ENCODE measurements at regions not wholly inside any gene's neighbourhood (a gene's known extent, or its start where the extent isn't known, plus 50 kb on each side); places are given as distances from the start of the nearest gene placed in this dataset.

DNA sequence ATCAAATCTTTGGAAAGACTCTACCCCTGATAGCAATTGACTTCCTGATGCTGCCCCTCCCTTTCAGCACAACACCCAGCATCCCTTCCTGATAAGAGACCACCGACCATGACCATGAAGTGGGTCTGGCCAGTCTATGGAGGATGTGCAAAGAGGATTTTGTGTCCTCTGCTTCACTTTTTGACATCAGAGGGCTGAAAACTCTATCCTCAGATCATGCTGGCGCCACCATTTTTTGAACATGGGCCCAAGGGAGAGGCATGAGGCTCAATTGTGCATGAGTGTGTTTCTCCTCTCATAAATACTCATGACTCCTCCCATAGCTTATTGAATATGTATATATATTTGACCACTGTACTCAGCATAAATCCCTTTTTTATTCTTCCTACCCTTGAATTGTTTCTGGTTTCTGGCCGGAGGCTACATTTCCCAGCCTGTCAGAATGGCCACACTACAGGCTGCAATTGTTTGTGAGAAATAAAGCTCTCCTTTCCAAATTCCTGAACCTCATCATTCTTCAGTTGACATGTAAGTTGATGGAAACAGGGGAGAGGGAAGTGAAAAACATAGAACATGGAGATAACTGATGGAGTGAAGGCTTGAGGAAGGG lies 314.1 kb downstream of the MYCN start:
- no peak for DNase-seq (ENCODE audit: low spot score)

DNA sequence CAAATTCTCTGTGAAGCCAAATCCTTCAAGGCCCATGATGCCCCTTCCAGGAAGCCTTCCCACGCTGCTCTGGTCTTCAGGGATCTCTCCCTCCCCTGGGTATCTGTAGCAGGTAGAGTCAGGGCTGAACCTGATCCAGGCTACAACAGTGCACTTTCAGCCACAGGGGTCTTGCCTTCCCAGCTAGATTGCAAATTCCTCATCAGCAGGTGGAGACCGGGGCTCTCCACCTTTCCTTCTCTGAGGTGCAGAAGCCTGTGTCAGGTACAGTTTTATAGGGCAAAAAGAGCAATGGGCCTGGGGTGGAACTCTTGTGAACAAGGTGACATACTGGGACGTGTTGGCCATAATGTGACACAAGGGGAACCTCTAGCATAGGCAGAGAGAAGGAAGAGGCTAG lies 312.9 kb downstream of the MYCN start:
- no peak for DNase-seq (ENCODE audit: low spot score)

- no peak for DNase-seq (ENCODE audit: low spot score)
Observed at GRCh38 chr2:16252891-16253290, 312.5 kb downstream of the MYCN start.

DNA sequence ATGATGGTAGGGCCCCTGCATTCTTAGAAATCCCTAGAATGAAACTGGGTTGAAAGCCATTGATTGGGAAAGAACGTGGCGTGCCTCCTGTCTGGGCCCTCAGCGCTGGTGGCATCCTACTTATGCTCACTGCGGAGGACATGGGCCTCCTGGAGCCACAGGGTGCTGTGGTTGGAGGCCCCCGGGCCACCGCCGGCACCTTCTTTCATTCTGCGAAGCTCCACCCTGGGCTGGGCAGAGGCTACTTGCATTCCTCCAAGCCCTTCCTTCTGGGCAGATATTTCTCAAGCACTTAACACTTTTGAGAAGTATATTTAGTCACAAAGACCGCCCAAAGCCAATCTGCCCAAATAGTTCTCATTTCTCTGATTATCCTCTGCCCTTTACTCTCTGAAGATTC lies 311.9 kb downstream of the MYCN start:
- DNase-seq (ENCODE audit: low spot score) = no peak

DNA sequence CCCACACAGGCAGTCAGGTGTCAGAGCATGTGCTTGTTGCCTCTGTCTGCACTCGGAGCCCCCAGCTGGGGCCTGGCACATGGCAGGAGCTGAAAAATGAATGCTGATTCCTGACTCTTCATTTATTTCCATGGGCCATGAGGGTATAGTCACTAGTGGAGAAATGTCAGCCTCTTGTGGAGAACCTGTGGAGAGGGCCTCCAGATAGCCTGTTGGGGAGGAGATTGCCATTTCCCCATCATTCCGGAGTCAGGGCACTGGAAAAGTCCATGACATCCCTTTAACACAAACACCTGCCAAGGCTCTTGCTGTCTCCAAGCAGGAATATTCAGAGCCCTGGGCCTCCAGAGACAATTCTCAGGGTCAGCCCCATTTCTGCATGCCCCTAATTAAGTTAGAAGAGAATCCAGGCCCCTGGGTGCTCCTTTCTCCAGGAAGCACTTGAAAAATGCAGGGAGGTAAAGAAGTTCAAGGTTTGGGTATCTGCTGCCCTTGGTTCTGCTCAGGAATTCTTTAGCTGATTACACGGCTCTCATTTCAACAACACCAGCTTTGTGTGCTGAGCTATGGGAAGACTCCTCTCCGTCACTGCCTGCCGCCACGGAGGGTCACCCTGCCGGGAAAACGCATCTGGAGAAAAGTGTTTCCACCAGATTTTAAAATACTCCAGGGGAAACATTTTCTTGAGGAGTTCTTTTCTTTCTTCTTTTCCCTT lies 311.3 kb downstream of the MYCN start:
- DNase-seq (ENCODE audit: low spot score) = no peak

DNA sequence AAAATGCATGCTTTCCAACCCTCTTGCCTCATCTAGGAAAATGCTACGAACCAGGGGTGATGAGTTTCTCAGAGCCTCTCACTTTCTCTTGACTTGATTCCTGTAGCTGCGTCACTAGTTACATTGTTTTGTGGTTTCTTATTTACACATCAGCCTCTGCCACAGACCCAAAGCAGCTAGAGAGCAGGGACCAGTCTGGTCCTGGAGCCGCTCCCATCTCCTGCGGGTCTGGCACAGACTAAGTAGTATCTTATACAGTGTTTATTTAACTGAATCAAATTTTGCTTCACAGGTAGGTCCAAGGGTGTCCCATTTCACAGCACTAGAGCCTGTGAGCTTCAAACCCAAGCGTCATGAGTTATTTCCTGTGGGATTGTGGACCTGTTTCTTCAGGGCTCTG lies 310.5 kb downstream of the MYCN start:
- no peak for DNase-seq (ENCODE audit: low spot score)

DNA sequence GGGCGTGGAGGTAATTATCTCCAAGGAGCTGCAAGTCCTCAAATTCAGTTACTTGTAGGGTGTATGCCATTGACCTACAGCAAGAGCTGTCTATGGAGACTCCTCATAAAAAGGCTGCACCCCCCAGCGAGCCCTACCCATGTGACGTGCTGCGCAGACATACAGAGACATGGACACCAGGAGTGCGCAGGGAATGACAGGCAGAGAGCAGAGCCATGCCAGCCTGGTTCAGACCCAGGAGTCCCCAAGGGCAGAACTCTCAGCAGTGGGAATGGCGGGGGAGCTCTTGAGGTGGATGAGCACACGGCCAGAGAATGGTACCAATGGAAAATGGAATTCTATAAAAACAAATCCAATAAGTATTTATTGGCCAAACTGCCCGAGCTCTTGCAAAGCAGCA lies 310.1 kb downstream of the MYCN start:
- no peak for DNase-seq (ENCODE audit: low spot score)

DNA sequence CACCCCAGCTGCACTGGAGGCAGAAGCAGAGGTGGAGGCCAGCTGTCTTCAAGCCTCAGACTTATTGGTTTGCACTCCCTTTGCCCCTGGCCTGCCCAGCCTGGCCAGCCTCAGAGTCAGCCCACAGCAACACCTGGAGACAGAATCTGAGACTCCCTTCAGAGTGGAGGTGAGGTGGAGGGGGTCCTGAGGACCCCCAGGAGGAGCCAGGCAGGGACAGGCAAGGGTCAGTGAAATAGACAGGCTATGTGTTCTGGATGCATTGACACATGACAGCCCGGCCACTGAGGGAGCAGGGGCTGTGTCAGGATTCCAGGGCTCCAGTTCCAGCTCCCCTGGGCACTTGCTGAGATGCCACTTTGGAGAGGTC lies 309.7 kb downstream of the MYCN start:
- no peak for DNase-seq (ENCODE audit: low spot score)

DNA sequence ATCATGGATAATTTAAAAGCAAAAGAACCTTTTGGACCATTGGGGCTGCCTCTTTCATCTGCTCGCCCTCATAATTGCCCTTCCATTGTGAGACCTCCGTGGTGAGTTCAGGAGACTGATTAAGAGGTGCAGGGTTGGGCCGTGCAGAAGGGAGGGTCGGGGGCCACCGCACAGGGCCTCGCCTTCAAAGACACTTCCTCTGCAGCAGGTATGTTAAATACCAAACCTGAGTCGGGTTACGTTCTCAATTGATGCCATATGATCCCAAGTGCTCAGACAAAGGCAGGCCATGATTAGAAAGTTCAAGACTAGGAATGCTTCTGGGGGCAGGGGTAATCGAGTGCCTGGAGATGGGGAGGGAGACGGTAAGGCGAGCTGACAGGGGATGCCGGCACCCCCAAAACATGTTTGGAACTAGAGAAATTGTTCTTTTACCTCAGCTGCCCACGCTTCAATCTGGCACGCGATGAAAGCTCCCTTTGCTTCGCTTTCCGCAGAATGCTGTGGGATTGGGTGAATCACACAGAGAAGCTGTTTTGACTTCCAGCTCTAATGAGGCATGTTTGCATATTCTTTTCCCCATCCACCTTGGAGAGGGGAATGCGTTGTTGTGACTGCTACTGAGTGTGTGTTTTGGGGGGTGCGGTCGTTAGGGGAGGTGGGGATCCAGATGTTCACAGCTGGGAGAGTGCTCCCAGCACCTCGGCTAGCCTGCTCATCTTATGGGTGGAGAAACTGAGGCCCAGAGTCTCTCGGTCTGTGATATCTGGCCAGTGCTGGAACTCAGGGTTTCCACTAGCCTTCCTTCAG lies 309.1 kb downstream of the MYCN start:
- no peak for DNase-seq (ENCODE audit: low spot score)

GRCh38 chr2:16248571-16249105 lies 308.3 kb downstream of the MYCN start:
- DNase-seq (ENCODE audit: low spot score) = no peak

GRCh38 chr2:16247326-16248122 lies 307.2 kb downstream of the MYCN start:
- DNase-seq (ENCODE audit: low spot score) = no peak

DNA sequence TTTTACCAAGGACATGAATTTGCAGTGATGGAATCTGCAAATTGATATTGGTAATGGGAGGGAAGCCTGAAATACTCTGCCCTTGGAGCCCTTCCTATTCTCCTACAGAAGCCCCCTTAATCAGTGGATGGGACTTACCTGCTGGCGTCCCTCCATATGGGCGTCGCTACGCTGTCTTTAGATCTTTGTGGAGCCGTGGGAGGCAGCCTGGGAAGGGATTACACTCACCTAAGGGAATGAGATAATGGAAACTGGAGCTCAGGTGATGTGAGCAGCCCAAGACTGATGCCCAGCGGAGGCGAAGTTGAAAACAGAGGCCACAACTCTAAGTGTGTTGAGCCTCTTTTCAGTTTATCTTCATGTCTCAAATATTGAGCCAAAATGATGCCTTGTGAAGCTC lies 306.6 kb downstream of the MYCN start:
- DNase-seq (ENCODE audit: low spot score) = no peak

DNA sequence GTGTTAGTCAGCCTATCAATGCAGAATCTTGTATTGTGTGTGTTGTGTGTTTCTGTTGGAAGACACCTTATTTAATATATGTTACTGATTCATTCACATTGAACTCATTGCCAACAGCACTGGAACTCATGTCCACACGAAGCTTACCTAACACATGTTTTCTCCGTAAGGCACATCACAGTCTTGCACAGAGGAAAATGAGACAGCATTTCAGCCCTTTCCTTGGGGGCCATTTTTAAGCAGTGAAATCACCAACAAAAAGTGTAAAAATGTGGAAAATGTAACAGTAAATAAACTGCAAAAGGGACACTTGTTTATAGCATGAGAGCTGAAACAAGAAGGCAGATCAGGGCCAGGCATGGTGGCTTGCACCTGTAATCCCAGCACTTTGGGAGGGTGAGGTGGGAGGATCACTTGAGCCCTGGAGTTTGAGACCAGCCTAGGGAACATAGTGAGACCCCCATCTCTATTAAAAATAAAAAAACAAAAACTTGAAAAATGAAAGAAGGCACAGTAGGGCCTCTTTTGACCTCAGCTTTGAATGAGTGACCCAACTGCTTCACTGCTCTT lies 306.0 kb downstream of the MYCN start:
- DNase-seq (ENCODE audit: low spot score) = no peak

DNA sequence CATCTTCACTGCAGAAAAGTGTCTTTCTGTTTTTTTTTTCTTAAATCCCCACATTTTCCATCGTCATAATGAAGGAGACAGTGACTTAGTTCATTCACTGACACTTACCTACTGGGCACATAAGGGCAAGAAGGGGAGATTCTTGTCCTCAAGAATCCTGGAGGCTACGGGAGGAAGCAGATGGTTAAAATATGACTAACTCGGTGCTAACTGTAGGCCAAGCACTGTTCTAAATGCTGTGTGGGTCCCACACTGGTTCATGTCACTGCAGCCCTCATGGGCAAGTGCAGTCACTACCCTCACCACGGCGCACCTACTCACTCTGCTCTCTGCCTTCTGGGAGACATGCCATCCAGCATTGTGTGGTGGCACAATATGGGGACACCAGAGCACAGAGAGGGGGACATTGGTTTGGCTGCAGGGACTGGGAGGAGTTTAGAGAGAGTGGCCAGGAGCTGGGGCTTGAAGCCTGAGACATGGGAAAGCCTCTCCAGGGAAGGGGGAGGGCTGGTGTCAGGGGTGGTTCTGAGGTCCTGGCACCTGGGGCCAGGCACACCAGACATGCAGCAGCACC lies 305.2 kb downstream of the MYCN start:
- no peak for DNase-seq (ENCODE audit: low spot score)

DNA sequence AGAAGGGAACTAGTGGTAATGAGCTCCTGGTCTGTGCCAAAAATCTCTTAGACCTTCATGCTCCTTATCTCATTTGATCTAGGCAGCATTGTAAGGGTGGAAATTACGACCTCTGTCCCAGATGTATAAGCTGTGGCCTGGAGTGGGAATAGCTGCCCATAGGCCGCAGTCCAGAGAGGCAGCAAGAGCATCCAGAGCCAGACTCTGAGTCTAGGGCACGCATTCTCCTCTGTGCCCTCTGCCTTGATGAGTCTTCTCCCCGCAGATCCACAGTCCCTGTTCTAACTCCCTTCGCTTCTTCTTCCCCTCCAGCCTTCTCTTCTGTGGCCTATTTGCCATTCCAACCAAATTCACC lies 304.6 kb downstream of the MYCN start:
- no peak for DNase-seq (ENCODE audit: low spot score)

GRCh38 chr2:16244153-16244965 lies 304.0 kb downstream of the MYCN start:
- DNase-seq (ENCODE audit: low spot score) = no peak

- DNase-seq (ENCODE audit: low spot score) = no peak
Observed at GRCh38 chr2:16243411-16243996, 303.2 kb downstream of the MYCN start.

DNA sequence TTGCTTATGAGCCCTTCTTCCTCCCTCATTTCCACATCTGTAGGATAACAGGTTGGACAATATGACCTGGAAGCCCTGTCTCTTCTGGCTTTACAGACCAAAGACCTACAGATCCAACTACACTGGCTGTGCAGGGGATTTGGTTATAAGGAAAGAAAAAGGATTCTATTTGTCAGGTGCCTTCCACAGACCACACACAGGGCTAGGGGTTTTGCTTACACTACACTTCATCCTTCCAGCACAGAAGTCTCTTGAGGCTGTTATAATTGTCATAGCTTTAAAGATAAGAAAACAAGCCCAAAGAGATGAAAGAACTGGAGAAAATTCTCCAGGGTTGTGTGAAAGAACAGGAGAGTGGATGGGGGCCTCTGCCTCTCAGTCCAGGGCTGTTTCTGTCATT lies 302.6 kb downstream of the MYCN start:
- no peak for DNase-seq (ENCODE audit: low spot score)

GRCh38 chr2:16241166-16242160 lies 301.1 kb downstream of the MYCN start:
- DNase-seq (ENCODE audit: low spot score) = no peak
